Sigmoid colon (tissue), 6 donors: ENCODE measurements at regions not wholly inside any gene's neighbourhood (a gene's known extent, or its start where the extent isn't known, plus 50 kb on each side); places are given as distances from the start of the nearest gene placed in this dataset.

Experiments
- DNase-seq: peaks from one replicate; pipeline ENCODE4 v3.0.0-alpha.2; 2019
- H3K27ac ChIP-seq, 4 donors: fragments of 200-600 bp; sonication (generic); one replicate each; pipeline ENCODE4 v1.5.1; 2016 to 2019; ENCODE audit warnings: mild to moderate bottlenecking in 1 of 4
- H3K27me3 ChIP-seq, 3 donors: fragments of 200-600 bp; sonication (generic); one replicate each; pipeline ENCODE4 v1.5.1; 2019; ENCODE audit warnings: mild to moderate bottlenecking in 1 of 3
- H3K36me3 ChIP-seq, 4 donors: fragments of 200-600 bp; sonication (generic); one replicate each; pipeline ENCODE4 v1.5.1; 2016 to 2019
- H3K4me1 ChIP-seq, 4 donors: fragments of 200-600 bp; sonication (generic); one replicate each; pipeline ENCODE4 v1.5.1; 2017 to 2019
- H3K4me3 ChIP-seq, 4 donors: fragments of 200-600 bp; sonication (generic); one replicate each; pipeline ENCODE4 v1.5.1; 2017 to 2019; ENCODE audit warnings: mild to moderate bottlenecking in 2 of 4, moderate library complexity in 1 of 4
- H3K9me3 ChIP-seq, 4 donors: fragments of 200-600 bp in 3 of 4; sonication (generic) in 3 of 4; one replicate each; pipeline versions ENCODE4 v1.5.1 to v1.6.1; 2013 to 2019
- CTCF ChIP-seq, 4 experiments: fragments of 450-650 bp in 3 of 4; fragments of 200-600 bp in 1 of 4; IDR thresholded peaks; one replicate each; pipeline ENCODE4 v1.5.1; 2016 to 2019; ENCODE audit warnings: antibody characterized with exemption in 4 of 4, mild to moderate bottlenecking in 3 of 4, moderate library complexity in 2 of 4
- EP300 ChIP-seq, 4 donors: sonication (generic); formaldehyde crosslinking; IDR thresholded peaks; one replicate each; pipeline ENCODE4 v1.6.1; 2017; ENCODE audit warnings: antibody characterized with exemption in 4 of 4
- POLR2A ChIP-seq, 2 donors: fragments of 450-650 bp; IDR thresholded peaks; one replicate each; pipeline ENCODE4 v1.6.1; 2016; ENCODE audit warnings: antibody characterized with exemption in 2 of 2, mild to moderate bottlenecking in 2 of 2, moderate library complexity in 2 of 2
- POLR2AphosphoS5 ChIP-seq, 4 donors: sonication (generic); formaldehyde crosslinking; IDR thresholded peaks; one replicate each; pipeline ENCODE4 v1.6.1; 2017; ENCODE audit warnings: antibody characterized with exemption in 4 of 4
- WGBS, 2 donors: extraction: QIAGEN DNeasy Blood & Tissue Kit; methylation state at CpG; one replicate each; pipeline ENCODE4 v1.1.7; 2013; 5-methylcytosine and 5-hydroxymethylcytosine counted together
- intact Hi-C: fragments of 100-400 bp; cut with DNase I; formaldehyde crosslinking; loops from one replicate; pipeline ENCODE4 v1.15.1; 2023
- donor health status: healthy with polysubstance abuse.
- donor health status: healthy.

DNA sequence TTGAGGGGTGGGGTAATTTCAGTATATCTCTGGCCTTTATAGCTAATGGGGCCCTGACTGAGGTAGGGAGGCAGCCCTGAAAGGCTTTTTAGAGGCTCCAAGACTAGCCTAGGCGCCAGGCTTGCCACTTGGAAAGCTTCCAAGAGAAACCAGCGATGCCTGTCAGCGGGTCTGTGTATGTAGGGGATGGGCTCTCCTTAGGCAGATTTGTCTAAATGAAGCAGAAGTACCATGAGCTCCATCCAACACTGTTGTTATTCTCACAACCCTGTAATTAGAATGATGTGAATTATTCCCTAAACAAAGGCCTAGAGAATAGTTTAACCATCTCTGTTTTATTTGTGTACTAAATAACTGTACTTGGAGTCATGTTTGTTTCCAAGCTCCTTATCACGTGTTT is 138.1 kb downstream of the B3GNT2 start:
- Histone ChIP-seq H3K36me3 (no peaks in the 10 kb centered on the region), H3K27ac (no peak overlapping the region), H3K4me3 (no peak overlapping the region), H3K9me3 (no peaks in the 10 kb centered on the region), H3K4me1 (peaks cover 0 to 12% (median 1%) of the 10 kb centered on the region in 4 donors), H3K27me3 (no peaks in the 10 kb centered on the region)
- WGBS, 2 donors: 31 to 51% methylated on average over 4 of the region's 4 CpGs
- intact Hi-C loops: no loop called here
- no peak for DNase-seq
- TF ChIP-seq EP300 (IDR thresholded peaks at IDR 0.05): no peak
- TF ChIP-seq POLR2A (IDR thresholded peaks at IDR 0.05): no peak
- no peak for TF ChIP-seq CTCF (IDR thresholded peaks at IDR 0.05)
- TF ChIP-seq POLR2AphosphoS5 (IDR thresholded peaks at IDR 0.05): no peak

- WGBS, 2 donors: 95 to 97% methylated on average over 1 of the region's 1 CpG
- Histone ChIP-seq H3K27me3 (no peaks in the 10 kb centered on the region), H3K4me1 (peaks cover 0 to 3% (median 0%) of the 10 kb centered on the region in 4 donors), H3K4me3 (no peak overlapping the region), H3K36me3 (no peaks in the 10 kb centered on the region), H3K9me3 (no peaks in the 10 kb centered on the region), H3K27ac (no peak overlapping the region)
- no peak for DNase-seq
- TF ChIP-seq EP300 (IDR thresholded peaks at IDR 0.05) (no peak), POLR2AphosphoS5 (IDR thresholded peaks at IDR 0.05) (no peak), CTCF (IDR thresholded peaks at IDR 0.05) (no peak), POLR2A (IDR thresholded peaks at IDR 0.05) (no peak)
- intact Hi-C loops: no loop called here
These were observed 135.0 kb downstream of the B3GNT2 start for GRCh38 chr2:62330959-62331358.

DNA sequence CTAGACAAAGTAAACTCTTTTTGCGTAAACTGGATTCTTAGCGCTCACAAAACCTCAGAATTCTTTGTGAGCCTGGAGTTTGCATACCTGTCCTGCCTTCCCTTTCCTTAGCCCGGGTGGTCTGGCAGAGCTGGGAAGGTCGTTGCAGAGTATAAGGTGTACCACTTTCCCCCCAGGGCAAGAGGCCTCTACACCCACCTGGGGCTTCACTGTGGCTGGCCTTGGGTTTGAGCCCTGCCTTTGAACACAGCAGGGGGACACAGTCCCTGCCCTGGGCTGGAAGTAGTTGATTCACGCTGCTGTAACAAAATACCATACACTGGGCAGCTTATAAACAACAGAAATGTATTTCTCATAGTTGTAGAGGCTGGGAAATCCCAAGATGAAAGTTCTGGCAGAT is 133.9 kb downstream of the B3GNT2 start:
- H3K27me3 ChIP-seq: no peaks in the 10 kb centered on the region
- no peak for DNase-seq
- H3K4me1 ChIP-seq: peaks cover 0 to 3% (median 0%) of the 10 kb centered on the region in 4 donors
- TF ChIP-seq CTCF (IDR thresholded peaks at IDR 0.05) (no peak), POLR2AphosphoS5 (IDR thresholded peaks at IDR 0.05) (no peak), EP300 (IDR thresholded peaks at IDR 0.05) (no peak)
- no peaks in the 10 kb centered on the region for H3K36me3 ChIP-seq
- H3K9me3 ChIP-seq: no peaks in the 10 kb centered on the region
- H3K27ac ChIP-seq: no peak overlapping the region
- intact Hi-C loops: no loop called here
- 84 to 91% methylated on average over 5 of the region's 5 CpGs for WGBS, 2 donors
- no peak overlapping the region for H3K4me3 ChIP-seq

DNA sequence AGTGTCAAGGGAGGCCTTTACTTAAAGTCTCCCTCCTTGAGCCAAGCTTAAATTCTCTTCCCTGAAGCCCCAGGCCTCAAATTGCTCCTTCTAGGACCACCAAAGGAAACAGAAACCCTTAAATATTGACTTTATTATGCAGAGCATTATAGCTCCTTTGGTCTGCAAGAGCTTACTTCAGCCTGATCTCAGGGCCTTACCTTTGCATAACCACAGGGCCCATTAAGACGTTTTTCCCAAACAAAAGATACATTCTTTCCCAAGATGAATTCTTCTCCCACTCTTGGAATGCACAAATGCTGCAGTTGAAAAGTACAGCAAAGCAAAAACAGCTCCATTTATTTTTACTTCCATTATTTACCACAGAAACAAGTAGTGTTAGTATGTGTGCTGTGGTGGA is 130.8 kb downstream of the B3GNT2 start:
- Histone ChIP-seq H3K4me3 (no peak overlapping the region), H3K9me3 (no peaks in the 10 kb centered on the region), H3K36me3 (no peaks in the 10 kb centered on the region), H3K27ac (no peak overlapping the region), H3K4me1 (no peaks in the 10 kb centered on the region), H3K27me3 (no peaks in the 10 kb centered on the region)
- intact Hi-C loops: no loop called here
- 74 to 86% methylated on average over 1 of the region's 1 CpG for WGBS, 2 donors
- TF ChIP-seq CTCF (IDR thresholded peaks at IDR 0.05) (no peak), POLR2AphosphoS5 (IDR thresholded peaks at IDR 0.05) (no peak), EP300 (IDR thresholded peaks at IDR 0.05) (no peak), POLR2A (IDR thresholded peaks at IDR 0.05) (no peak)
- DNase-seq: no peak

- intact Hi-C loops: no loop called here
- TF ChIP-seq CTCF (IDR thresholded peaks at IDR 0.05): no peak
- no peak for TF ChIP-seq EP300 (IDR thresholded peaks at IDR 0.05)
- no peak for TF ChIP-seq POLR2AphosphoS5 (IDR thresholded peaks at IDR 0.05)
- TF ChIP-seq POLR2A (IDR thresholded peaks at IDR 0.05): no peak
- Histone ChIP-seq H3K27me3 (no peaks in the 10 kb centered on the region), H3K36me3 (no peaks in the 10 kb centered on the region), H3K4me3 (no peak overlapping the region), H3K4me1 (no peaks in the 10 kb centered on the region), H3K9me3 (no peaks in the 10 kb centered on the region), H3K27ac (no peak overlapping the region)
- WGBS, 2 donors: 86 to 97% methylated on average over 5 of the region's 5 CpGs
- DNase-seq: no peak
These were observed 129.5 kb downstream of the B3GNT2 start for GRCh38 chr2:62325398-62325797.
